Mammary epithelial cell (primary cell): ENCODE measurements at regions not wholly inside any gene's neighbourhood (a gene's known extent, or its start where the extent isn't known, plus 50 kb on each side); places are given as distances from the start of the nearest gene placed in this dataset.

ENCODE experiments used
- CTCF ChIP-seq, 2 donors: IDR thresholded peaks in 1 of 2; conservative IDR thresholded peaks in 1 of 2; 2 replicates each; pipeline ENCODE4 v1.5.1; 2011 to 2012; ENCODE audit warnings: inconsistent platforms in 2 of 2, low read length in 2 of 2, mild to moderate bottlenecking in 2 of 2, control low read depth in 1 of 2, low read depth in 1 of 2; ENCODE audit not compliant: insufficient read depth in 1 of 2; ENCODE audit errors: extremely low read depth in 1 of 2
- EZH2 ChIP-seq: IDR thresholded peaks from 2 replicates; pipeline ENCODE4 v1.6.1; 2012; ENCODE audit warnings: low read length, inconsistent platforms, borderline replicate concordance

- no peak for TF ChIP-seq CTCF (conservative IDR thresholded peaks at IDR 0.05 in 1 of 2, IDR thresholded peaks at IDR 0.05 in 1 of 2; ENCODE audit: extremely low read depth in 1 of 2, insufficient read depth in 1 of 2, low read depth in 1 of 2, low read length in 2 of 2)
- TF ChIP-seq EZH2, result no peak
Observed at GRCh38 chr10:100662067-100662466, 83.3 kb upstream of the PAX2 start.
